Hematopoietic multipotent progenitor cell treated with erythropoietin and hydrocortisone succinate and interleukin-3 and kit ligand, for 17 days (in vitro differentiated cells): ENCODE measurements at regions not wholly inside any gene's neighbourhood (a gene's known extent, or its start where the extent isn't known, plus 50 kb on each side); places are given as distances from the start of the nearest gene placed in this dataset.

Experiments used
- DNase-seq: peaks from one replicate; pipeline ENCODE4 v3.0.0-alpha.2; 2015; ENCODE audit warnings: low spot score

DNA sequence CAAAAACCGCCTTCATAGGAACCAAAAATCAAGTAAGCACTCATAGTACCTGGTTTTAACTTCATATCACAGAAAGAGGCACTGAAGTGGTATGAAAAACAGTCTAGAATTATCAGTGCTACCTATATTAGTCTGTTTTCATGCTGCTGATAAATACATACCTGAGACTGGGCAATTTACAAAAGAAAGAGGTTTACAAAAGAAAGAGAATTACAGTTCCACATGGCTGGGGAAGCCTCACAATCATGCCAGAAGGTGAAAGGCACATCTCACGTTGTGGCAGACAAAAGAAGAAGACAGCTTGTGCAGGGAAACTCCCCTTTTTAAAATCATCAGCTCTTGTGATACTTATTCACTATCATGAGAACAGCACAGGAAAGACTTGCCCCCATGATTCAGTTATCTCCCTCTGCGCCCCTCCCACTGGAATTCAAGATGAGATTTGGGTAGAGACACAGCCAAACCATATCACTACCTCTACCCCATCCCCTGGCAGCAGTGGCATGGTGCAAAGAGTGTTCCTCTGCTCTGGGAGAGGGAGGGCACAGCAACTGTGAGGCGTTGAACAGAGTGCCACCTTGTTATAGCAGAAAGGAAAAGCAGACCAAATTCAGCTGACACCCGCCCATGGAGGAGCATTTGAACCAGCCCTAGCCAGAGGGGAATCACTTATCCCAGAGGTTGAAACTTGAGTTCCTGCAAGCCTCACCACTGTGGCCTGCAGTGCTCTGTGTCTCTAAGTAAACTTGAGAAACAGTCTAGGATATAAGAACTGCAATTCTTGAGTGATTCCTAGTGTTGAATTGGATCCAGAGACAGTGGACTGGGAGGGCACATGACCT lies 61.9 kb upstream of the PTPRZ1 start:
- no peak for DNase-seq

DNA sequence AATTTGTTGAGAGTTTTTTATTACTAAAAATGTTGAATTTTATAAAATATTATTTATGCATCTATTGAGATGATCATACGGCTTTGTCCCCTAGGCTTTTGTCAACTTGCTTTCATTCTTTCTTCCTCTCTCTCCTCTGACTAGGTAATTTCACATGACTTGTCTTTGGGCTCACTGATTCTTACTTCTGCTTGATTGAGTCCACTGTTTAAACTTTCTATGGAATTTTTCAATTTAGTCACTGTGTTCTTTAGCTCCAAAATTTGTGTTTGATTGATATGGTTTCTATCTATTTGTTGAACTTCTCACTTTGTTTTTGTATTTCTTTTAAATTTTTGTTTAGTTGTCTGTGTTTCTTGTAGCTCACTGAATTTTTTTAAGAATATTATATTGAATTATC lies 65.9 kb upstream of the PTPRZ1 start:
- DNase-seq = no peak

DNA sequence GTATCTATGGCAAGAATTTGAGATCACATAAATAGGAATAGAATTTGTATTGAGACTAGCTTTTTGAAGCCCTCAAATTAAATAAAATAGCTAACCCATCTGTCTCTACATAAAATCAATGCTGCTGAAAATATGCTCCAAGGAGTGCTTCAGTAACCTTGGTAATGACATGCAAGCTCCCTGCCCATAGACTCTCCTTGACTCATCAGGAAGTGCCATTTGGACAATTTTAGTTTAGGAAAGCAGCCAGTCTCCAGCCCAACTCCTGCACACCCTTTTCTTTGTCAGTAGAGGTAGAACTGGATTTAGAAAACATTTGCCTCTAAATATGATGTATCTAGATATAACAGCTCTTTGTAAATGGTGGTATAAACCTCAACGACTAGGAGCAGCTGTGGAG lies 69.9 kb upstream of the PTPRZ1 start:
- DNase-seq = no peak

DNA sequence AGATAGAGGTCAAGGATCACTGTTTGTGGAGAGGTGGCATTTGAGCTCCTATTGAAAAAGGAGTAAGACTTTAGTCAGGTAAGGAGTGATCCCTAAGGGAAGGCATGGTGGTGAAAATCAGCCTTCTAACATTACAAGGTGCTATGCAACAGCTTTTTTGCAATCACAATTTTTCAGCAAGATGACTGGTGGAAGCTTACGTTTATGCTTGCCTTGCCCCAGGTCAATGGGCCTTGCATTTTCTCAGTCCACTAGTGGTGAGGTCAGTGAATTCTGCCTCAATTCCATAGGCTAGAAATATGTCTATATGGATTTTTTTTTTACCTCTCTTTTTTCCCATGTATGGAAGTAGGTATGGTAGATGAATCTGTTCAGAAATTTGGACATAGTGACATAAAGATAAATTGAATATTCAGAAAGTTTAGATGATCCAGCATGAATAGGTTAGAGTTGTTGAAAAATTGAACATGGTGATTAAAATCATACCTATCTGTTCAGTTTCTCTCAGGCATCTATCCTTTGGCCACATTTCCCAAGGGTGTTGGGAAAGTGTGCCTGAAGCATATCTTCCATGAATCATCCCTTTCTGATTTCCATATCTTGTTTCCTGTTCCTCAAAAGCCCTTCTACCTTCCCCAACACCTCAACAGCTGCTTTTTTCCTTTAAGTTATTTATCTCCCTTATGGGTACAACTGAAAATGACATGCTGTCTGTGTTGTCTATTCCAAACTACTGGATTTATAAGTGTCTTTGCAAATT lies 71.9 kb upstream of the PTPRZ1 start:
- DNase-seq = no peak

DNA sequence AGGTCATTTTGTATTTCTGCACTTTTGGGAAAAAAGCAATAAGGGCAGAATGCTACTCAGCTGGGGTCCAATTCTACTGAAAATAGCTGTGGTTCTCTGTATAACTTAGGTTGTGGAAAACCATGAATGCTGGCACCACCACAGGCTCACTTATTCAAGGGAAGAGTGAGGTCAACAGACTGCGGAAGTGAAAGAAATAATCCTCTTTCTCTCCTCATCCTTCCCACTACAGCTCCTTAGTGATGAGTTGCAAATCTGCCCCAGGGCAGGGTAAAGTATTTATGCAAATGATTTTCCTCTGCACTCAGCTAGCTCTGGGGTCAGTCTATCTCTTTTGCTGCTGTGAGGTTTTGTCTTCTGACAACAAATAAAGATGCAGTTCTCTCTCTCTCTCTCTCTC lies 74.1 kb upstream of the PTPRZ1 start:
- no peak for DNase-seq

DNA sequence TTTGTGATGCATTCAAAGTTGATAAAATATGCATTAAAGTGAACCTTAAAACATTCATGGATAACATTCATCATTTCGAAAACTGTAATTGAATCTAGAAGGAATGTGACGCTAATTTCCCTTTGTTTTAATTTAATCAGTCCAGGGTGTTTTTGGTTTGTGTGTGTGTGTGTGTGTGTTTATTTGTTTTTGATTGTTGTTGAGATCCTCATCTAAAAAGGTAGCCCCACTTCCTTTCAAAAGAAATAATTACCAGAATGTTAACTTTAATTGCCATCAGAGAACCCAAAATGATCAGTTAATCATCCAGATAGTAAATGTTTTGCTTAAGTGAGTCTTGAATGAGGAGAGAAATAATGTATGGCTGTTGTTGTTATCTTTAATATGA lies 74.5 kb upstream of the PTPRZ1 start:
- DNase-seq = no peak

DNA sequence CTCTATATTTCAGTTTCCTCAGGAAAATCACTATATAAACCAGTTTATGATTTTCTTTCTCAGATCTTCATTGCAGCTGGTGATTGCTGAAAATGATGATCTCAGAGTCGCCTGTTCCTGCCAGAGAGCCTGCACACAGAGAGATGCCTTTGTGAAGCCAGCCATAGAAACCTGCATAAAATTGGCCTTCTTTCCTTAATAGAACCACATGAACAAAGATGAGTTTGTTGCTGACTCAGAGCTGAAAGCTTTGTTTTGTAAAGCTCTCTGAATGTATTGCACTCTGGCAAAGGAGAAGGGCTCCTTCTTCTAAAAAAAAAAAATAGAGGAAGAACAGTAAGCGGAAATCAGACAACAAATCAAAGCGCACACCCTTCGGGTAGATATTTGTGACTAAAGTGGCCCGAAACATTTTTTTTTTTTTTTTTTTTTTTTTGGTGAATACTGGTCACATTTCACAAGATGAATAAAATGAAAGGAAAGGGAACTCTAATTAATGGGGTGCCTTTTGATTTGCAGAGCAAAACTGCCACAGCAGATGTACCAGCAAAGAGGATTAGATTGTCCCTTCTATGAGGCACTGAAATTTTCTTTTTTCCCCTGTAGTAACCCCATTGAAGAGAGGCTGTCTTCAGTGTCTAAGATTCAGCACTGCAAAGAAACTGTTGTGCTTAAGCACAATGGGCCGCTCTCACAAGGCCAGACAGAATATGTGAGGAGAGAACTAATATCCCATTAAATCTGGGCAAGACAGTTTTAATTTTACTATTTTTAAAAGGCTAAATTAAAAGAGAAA lies 75.1 kb upstream of the PTPRZ1 start:
- DNase-seq = no peak

DNA sequence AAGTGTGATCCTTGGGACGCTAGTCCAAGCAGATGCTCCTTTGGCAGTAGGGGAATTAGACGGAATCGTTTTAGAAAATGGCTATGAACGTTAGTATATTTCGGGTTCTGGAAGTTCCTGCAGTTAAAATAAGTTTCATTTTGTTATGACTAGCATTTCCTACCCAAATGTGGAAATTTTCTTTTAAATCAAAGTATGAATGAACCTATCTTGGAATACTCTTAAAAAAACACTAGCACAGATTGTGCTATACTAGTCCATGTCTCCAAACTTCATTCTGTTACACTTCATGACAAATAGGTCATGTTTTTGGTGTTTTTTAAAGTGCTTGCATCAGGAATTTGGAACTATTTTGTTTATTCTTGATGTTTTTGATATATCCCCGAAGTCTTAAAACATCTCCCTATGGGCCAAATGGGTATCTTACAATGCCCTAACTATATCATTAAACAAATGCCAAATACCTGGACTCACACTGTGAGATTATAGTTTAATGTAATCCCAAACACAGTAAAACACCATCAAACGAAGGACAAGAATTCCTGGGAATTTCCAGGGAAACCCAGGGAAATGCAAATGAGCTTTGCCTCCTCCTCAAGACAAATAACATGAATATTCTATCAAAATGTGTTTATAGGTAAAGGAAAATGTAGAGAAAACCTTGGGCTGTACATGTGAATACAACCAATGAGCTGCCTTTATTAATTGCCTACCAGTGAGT lies 75.9 kb upstream of the PTPRZ1 start:
- DNase-seq = no peak

DNA sequence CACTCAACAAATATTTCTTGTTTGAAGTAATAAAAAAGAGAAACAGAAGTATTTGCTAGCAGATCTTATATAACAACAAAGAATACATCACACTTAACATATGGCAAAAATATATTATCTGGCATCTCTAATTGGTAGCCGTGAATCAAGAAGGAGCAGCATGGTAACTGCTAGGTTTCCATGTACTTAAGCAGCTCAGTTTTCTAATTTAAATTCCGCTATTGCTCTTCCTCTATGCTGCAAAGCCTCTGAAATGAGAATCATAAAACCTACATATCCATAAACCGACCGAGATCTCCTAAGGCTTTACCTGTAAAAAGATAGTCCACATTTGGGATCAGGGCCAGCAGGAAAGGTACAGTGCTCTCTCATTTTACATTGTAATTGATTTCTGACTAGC lies 76.6 kb upstream of the PTPRZ1 start:
- DNase-seq = no peak

DNA sequence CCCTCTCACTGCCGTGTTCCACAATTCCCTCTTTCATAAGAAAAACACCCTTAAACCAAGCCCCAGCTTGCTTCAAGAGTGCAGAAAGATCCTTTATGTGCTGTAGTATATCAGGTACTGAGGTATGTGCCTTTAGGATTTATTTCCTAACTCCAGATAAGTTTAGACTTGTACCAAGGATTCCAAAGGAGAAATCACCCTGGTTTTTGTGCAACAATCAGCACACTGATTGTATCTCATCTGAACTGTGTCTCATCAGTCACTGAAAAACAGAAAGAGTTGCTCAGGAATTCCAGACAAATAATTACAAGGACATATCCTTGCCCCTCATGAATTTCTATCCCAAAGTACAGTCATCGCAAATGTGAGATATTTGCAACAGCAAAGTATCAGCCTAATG lies 77.2 kb upstream of the PTPRZ1 start:
- no peak for DNase-seq

DNA sequence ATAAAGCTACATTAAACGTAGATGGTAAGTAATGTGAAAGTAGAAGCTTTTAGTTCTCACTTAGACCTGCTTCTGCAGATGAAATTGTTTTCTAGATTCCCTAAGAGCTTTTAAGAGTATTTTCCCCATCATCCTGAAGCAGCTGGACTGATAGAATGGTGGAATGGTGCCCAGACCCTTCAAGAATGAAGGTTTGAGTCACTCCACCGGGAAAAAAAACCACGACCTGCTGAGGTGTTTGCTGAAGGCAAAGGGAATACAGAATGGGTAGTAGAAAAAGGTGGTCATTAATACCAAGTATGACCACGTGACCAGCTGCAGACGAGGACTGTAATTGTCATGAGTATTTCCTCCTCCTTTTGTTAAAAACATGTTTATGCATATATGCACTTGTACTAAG lies 79.2 kb upstream of the PTPRZ1 start:
- no peak for DNase-seq

DNA sequence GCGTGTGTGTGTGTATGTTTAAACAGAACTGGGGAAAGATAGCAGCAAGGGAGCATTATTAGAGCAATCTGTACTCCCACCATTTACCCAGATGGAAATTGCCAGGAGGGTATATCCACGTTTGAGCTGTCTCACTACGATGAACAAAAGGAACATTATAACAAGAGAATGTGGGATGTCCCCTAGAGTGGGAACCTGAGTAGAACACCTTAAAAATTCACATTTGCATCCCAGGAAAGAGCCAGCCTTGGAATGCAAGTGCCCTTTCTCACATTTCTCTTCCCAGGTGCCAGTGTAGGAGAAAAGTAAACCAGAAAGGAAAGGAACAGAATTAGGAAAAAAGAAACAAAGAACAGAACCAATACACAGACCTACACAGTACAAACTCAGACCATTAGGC lies 95.3 kb upstream of the PTPRZ1 start:
- no peak for DNase-seq

DNA sequence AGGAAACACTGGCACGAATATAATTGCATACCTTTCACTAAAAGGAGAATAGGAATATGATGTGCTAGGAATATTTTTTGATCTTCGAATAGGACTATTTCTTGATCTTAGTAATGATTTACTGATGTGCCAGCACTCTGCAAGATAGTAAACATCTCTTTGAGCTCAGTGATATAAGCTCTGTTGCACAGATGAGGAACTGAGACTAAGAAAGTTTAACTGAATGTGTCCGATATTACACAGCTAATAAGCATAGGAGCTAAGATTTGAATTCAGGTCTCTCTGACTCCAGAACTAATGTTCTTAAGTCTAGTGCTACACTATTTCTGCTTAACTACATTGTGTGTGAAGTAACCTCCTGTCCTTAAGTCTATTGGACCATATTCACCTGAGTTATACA lies 98.4 kb upstream of the PTPRZ1 start:
- no peak for DNase-seq

DNA sequence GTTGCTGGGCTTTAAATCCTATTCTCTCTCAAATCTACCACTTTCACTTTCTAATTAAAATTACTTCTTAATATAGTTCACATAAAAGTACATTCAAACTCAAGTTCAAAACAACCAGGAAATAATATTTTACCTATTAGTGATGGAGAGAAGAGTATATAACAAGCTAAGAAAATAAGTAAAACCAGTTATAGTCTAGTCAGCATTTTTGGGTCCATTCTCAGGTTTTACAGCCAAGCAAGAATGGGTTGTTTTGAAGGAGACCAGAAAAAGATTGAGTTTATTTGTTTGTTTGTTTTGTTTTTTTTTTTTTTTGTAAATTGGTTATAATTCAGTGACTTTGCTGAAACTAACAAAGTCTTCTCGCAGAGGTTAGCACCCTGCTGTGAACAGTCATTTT lies 106.3 kb upstream of the PTPRZ1 start:
- no peak for DNase-seq

DNA sequence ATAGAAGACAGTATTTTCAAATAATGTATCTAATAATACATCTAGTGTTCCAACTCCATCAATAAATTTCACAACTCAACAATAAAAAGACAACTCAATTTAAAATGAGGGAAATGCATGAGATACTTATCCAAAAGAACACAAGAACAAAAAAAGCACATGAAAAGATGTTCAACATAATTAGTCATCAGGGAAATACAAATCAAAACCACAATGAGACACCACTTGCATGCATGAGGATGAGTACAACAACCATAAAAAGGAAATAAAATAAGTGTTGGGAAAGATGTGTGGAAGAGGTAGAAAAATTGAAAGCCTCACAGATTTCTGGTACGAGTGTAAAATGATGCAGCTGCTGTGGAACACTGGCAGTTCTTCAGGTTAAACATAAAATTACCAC lies 111.6 kb upstream of the PTPRZ1 start:
- DNase-seq = no peak

DNA sequence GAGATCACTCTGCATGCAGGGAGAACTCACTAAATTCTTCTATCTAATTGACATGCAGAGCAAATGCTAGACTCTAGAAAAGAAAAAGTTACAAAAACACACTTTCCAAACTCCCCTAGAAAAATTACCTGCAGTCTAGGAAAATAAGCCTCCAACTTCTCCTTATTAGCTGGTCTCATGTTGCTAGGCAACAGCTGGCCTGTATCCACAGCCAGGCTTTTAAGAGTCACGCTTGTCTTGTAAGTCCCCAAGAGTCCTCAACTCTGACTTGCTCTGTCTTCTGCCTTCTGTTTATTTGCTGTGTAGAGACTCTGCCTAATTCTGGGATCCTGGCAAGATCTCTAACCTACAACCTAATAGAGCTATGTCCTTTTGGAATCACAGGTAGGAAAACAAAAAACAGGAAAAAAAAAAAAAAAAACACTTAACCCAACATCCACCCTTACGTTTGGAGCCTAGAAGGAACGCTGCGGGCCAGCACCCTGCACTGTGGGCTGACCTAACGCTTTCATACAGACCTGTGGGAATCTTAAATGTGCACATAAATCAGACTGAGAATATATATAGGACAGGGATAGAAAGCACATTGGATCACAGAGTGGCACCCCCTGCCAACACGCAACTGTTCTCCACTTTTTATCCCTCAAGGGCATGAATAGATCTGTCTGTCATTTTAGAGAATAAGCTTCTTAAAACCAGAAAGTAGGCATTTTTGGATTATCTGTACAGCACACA lies 117.0 kb upstream of the PTPRZ1 start:
- no peak for DNase-seq

DNA sequence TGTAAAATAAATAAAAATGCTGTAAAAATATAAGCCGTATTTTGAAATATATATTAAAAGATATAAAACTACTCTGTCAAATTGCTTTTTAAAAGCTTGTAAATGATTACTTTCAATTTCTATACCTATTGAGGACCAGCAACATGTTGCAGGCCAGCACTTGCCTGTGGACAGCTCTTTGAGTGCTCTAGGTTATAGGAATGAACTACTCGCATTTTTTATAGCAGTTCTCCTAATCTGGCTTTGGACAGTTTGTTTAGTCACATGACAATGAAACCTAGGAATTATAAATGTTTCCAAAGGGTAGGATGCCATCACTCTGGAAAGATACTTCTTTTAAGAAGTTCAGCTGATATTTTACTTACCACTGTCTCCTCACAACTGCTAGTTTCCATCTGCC lies 117.7 kb upstream of the PTPRZ1 start:
- DNase-seq = no peak

DNA sequence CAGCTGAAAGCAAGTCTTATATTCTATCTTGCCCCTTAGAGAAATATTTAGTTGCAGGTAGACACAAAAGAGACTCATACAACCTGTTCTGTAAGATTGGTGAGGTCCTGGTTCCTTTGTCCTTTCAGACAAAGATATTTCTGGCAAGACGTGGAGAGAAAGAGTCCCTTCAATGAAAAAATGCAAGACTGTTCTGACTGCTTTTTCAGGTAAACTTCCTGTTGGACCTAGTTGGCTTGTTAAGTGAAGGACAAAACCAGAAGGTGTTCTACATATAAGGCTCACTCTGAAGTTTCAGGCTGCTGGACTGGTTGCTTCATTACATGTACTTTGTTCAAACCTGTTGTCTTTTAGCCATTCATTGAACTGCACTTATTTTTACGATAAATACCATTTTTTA lies 119.0 kb upstream of the PTPRZ1 start:
- DNase-seq = no peak

DNA sequence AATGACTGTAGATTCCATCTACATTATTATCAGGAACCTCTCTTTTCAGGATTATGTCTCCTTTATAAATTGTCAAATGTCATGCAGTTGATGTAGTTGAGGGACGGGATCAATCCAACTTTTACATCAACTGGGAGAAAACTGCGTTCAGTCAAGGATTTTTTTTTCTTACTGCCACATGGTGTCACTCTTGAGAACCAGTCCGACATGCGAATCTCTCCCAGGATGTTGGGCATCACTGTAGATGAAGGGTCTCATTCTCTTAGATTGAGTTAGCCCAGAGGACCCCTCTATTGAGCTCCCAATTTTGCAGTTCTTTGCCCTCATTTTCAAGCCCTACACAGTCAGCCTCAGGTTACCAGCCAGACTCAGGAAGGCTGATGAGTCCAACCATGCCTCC lies 120.3 kb upstream of the PTPRZ1 start:
- DNase-seq = no peak

DNA sequence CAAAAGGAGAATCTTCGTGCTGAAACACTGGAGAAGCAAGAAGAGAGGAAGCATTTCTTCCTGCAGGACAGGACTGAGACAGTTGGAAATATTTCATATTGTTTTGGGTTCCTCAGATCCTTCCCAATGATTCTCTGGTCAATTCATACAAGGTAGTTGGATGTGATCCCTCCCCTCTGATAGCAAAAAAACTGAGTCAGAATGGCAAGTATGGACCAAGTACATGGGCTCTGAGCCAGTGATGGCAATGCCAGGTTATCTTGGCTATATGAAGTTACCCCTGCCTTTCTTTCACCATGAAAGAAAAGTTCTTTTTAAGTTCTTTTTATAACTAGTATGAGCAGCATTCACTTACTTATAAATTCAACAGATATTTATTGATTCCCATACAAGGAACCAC lies 124.4 kb upstream of the PTPRZ1 start:
- DNase-seq = no peak

DNA sequence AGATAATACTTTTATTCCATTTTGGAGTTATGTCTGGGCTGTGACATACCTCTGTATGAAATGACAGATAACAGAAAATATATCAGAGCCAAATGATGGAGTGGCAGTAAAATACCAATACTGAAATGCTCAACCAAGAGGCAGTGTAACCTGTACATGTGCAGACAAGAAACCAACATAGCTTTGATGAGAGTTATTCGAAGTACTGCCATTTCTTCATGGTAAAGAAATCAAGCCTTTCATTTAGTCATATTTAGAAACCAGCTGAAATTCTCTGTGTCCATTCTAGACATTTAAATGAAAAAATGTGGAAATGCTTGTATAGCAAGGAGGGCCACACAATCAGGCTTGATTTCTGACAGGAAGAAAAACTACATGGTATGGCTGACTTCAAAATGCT lies 127.1 kb upstream of the PTPRZ1 start:
- DNase-seq = no peak

DNA sequence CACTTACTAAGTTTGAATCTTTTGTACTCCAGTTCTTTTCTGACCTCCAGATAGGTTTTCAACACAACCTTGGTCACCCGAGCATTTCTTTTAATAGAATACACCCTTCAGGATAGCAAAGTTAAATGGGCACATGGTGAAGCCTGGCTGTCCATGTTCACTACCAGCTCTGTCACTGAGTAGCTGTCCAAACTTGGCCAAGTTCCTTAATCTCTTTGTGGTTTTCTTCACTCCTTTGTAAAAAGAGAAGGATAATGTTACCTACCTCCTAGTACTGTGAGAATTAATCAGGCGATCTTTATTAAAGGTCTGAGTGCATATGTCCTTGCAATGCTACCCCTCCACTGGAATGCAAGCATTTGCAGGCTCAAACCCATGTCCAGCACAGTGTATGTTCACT lies 128.1 kb upstream of the PTPRZ1 start:
- no peak for DNase-seq
